ENCODE measurements at regions not wholly inside any gene's neighbourhood (a gene's known extent, or its start where the extent isn't known, plus 50 kb on each side); places are given as distances from the start of the nearest gene placed in this dataset.

GRCh38 chr2:117723888-117724434, 90.5 kb upstream of the DDX18 start:
- TF ChIP-seq CTCF (IDR thresholded peaks at IDR 0.05) (no peak), POLR2A (IDR thresholded peaks at IDR 0.05) (no peak)

All from suprapubic skin (tissue), 3 donors.